CD4-positive, alpha-beta memory T cell (primary cell): ENCODE measurements at regions not wholly inside any gene's neighbourhood (a gene's known extent, or its start where the extent isn't known, plus 50 kb on each side); places are given as distances from the start of the nearest gene placed in this dataset.

Experiments
- CTCF ChIA-PET: fragments of 350-600 bp; sonication (Branson Sonifier 250); formaldehyde crosslinking; loops from one replicate; lab custom pipeline; 2021; ENCODE audit warnings: inconsistent platforms; ENCODE audit not compliant: partially characterized antibody; lab: Charles Lee
- POLR2A ChIA-PET: fragments of 350-600 bp; sonication (Branson Sonifier 250); formaldehyde crosslinking; loops from one replicate; lab custom pipeline; 2021; ENCODE audit not compliant: partially characterized antibody; lab: Charles Lee
- DNase-seq, 5 donors: peaks; one replicate each; pipeline versions ENCODE4 v3.0.0 to v3.0.0-alpha.2; 2020 to 2022; ENCODE audit warnings: mixed read lengths in 1 of 5
- H3K27ac ChIP-seq: one replicate; pipeline ENCODE4 v1.7.0; 2013; ENCODE audit warnings: low read depth, low read length
- H3K27me3 ChIP-seq: 2 replicates; pipeline ENCODE4 v1.7.0; 2013; ENCODE audit warnings: mild to moderate bottlenecking, low read length, moderate library complexity; ENCODE audit not compliant: insufficient read depth
- H3K36me3 ChIP-seq: 2 replicates; pipeline ENCODE4 v1.7.0; 2013; ENCODE audit warnings: mild to moderate bottlenecking, low read length, moderate library complexity; ENCODE audit not compliant: insufficient read depth
- H3K4me1 ChIP-seq: 2 replicates; pipeline ENCODE4 v1.7.0; 2013; ENCODE audit warnings: mild to moderate bottlenecking, low read length, moderate library complexity; ENCODE audit not compliant: insufficient read depth
- H3K4me3 ChIP-seq, 2 donors: one replicate each; pipeline ENCODE4 v1.7.0; 2013; ENCODE audit warnings: low read length in 2 of 2, mild to moderate bottlenecking in 1 of 2
- H3K9me3 ChIP-seq, 2 donors: one replicate each; pipeline ENCODE4 v1.7.0; 2013; ENCODE audit warnings: low read length in 2 of 2, control low read depth in 1 of 2; ENCODE audit not compliant: control insufficient read depth in 1 of 2
- H3K27ac Mint-ChIP-seq, 7 donors: one replicate each; pipeline ENCODE4 v1.8.0; 2020 to 2021; ENCODE audit warnings: mixed read lengths in 7 of 7, mild to moderate bottlenecking in 6 of 7, inconsistent platforms in 3 of 7, moderate library complexity in 3 of 7
- H3K27me3 Mint-ChIP-seq, 2 donors: one replicate each; pipeline ENCODE4 v1.8.0; 2020 to 2021; ENCODE audit warnings: mixed read lengths in 2 of 2
- H3K36me3 Mint-ChIP-seq, 2 donors: one replicate each; pipeline ENCODE4 v1.8.0; 2020 to 2021; ENCODE audit warnings: mixed read lengths in 2 of 2, inconsistent platforms in 1 of 2, mild to moderate bottlenecking in 1 of 2
- H3K4me1 Mint-ChIP-seq, 4 donors: one replicate each; pipeline ENCODE4 v1.8.0; 2020 to 2021; ENCODE audit warnings: mixed read lengths in 4 of 4, mild to moderate bottlenecking in 1 of 4
- H3K4me3 Mint-ChIP-seq, 8 donors: one replicate each; pipeline ENCODE4 v1.8.0; 2020 to 2021; ENCODE audit warnings: mixed read lengths in 8 of 8, mild to moderate bottlenecking in 7 of 8, moderate library complexity in 6 of 8, inconsistent platforms in 3 of 8
- H3K9me3 Mint-ChIP-seq, 8 donors: one replicate each; pipeline ENCODE4 v1.8.0; 2020 to 2021; ENCODE audit warnings: mixed read lengths in 8 of 8, mild to moderate bottlenecking in 5 of 8, inconsistent platforms in 3 of 8, moderate library complexity in 1 of 8
- intact Hi-C: fragments of 100-400 bp; cut with micrococcal nuclease; formaldehyde crosslinking; loops from one replicate; pipeline ENCODE4 v1.15.1; 2023

GRCh38 chr3:29226706-29227105 lies 54.2 kb upstream of the RBMS3 start:
- intact Hi-C loops = no loop called here
- H3K27me3 Mint-ChIP-seq = no peaks in the 10 kb centered on the region
- ChIA-PET CTCF (no interaction called here), POLR2A (no interaction called here)
- no peaks in the 10 kb centered on the region for H3K36me3 ChIP-seq
- H3K27me3 ChIP-seq = no peaks in the 10 kb centered on the region
- no peak overlapping the region for H3K27ac Mint-ChIP-seq
- peaks cover 0 to 3% (median 0%) of the 10 kb centered on the region in 8 donors for H3K9me3 Mint-ChIP-seq
- DNase-seq = no peak
- no peaks in the 10 kb centered on the region for H3K4me1 ChIP-seq
- no peaks in the 10 kb centered on the region for H3K36me3 Mint-ChIP-seq
- H3K4me1 Mint-ChIP-seq = no peaks in the 10 kb centered on the region
- no peak overlapping the region for H3K4me3 Mint-ChIP-seq
- no peaks in the 10 kb centered on the region for H3K9me3 ChIP-seq
- H3K4me3 ChIP-seq = no peak overlapping the region
- no peak overlapping the region for H3K27ac ChIP-seq

GRCh38 chr3:29227307-29227706 lies 53.6 kb upstream of the RBMS3 start:
- Mint-ChIP-seq H3K27ac (no peak overlapping the region), H3K4me1 (no peaks in the 10 kb centered on the region), H3K9me3 (peaks cover 0 to 3% (median 0%) of the 10 kb centered on the region in 8 donors), H3K36me3 (no peaks in the 10 kb centered on the region), H3K27me3 (no peaks in the 10 kb centered on the region), H3K4me3 (no peak overlapping the region)
- Histone ChIP-seq H3K27me3 (no peaks in the 10 kb centered on the region), H3K36me3 (no peaks in the 10 kb centered on the region), H3K4me3 (no peak overlapping the region), H3K4me1 (no peaks in the 10 kb centered on the region), H3K27ac (no peak overlapping the region), H3K9me3 (no peaks in the 10 kb centered on the region)
- intact Hi-C loops = no loop called here
- DNase-seq = no peak
- CTCF ChIA-PET = no interaction called here
- POLR2A ChIA-PET = no interaction called here
